ENCODE measurements at regions not wholly inside any gene's neighbourhood (a gene's known extent, or its start where the extent isn't known, plus 50 kb on each side); places are given as distances from the start of the nearest gene placed in this dataset.

DNA sequence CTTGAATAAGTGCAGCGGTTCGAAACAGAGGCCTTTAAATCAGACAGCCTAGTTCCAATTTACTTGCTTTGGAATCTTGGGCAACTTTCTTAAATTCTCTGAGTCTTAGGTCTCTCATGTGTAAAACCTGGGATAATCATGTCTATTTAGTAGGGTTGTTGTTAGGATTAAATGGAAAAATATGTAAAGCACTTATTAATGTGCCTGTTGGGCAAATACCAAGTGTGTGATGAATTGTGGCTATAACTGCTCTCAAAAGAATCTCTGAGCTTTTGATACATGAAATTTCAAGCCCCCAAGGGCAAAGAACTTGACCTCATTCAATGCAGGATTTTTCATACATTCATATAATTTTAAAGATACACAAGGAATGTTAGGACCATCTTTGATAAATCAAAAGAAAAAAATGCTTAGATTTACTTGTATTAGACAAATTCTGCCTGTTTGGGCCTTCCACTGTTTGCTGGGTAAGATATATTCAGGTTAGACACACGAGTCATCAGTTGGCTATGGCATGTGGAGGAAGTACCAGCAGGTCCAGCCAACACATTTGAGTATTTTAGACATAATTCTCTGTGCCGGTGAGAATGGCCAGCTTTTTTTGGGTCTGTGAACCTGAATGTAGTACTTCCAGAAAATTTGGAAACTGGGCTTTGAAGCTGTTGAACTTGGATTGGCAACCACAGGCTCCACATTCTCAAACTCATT, 241.4 kb upstream of the CNKSR2 start:
- no peak for TF ChIP-seq EZH2phosphoT487 (IDR thresholded peaks at IDR 0.05)
- TF ChIP-seq, protein P1, sequence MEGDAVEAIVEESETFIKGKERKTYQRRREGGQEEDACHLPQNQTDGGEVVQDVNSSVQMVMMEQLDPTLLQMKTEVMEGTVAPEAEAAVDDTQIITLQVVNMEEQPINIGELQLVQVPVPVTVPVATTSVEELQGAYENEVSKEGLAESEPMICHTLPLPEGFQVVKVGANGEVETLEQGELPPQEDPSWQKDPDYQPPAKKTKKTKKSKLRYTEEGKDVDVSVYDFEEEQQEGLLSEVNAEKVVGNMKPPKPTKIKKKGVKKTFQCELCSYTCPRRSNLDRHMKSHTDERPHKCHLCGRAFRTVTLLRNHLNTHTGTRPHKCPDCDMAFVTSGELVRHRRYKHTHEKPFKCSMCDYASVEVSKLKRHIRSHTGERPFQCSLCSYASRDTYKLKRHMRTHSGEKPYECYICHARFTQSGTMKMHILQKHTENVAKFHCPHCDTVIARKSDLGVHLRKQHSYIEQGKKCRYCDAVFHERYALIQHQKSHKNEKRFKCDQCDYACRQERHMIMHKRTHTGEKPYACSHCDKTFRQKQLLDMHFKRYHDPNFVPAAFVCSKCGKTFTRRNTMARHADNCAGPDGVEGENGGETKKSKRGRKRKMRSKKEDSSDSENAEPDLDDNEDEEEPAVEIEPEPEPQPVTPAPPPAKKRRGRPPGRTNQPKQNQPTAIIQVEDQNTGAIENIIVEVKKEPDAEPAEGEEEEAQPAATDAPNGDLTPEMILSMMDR (IDR thresholded peaks at IDR 0.05), result no peak
